ENCODE measurements at regions not wholly inside any gene's neighbourhood (a gene's known extent, or its start where the extent isn't known, plus 50 kb on each side); places are given as distances from the start of the nearest gene placed in this dataset.

DNA sequence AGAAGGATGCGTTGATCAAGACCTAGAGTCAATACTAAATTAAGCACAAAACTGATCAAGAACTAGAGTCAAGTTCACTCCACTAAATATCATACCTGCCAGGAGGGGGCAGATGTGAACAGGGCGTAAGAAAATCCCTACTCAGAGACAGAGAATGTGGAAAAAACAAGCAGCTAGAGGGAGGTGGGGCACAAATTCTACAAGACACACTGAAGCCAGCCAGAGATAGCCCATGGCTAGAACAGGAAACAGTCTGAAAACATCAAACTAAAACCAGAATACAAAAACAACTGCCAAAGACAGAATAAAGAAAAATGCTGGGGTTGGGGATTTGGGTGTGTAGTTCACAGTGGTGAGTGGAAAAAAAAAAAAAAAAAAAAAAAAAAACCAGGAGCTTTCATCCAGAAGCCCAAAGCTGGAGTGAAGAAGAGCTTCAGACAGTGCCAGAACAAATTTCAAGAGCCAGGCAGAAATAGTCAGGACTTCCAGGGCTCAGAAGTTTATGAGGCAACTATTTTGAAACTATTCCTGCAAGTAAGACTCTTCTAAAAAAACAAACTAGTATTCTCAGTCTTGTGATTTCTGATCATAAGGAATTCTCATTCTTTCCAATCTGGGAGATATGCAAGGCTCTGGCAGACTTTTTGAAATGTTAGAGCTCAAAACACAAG lies 118.3 kb downstream of the CCDC71L start:
- TF ChIP-seq CTCF (IDR thresholded peaks at IDR 0.05; ENCODE audit: insufficient read depth, low read depth, low read length) = peak; percentile 64
- ChIA-PET CTCF (interaction anchor here (0.6 to 4.3 kb wide), 28 partner anchors 11 to 366 kb away, joined by 3 to 53 read pairs (median 5); partner anchors contain the start of gene CCDC71L), POLR2A (interaction anchor here (0.6 to 1.5 kb wide), 6 partner anchors 58 to 627 kb away, joined by 4 to 20 read pairs (median 6); partner anchors contain the start of gene CCDC71L)
- H3K4me3 ChIP-seq (ENCODE audit: low read depth, low read length) = no peak overlapping the region
- peak; percentile 69 for DNase-seq (ENCODE audit: low read depth)
- H3K27me3 ChIP-seq (ENCODE audit: control insufficient read depth, insufficient read depth, low read length) = no peaks in the 10 kb centered on the region
- no peaks in the 10 kb centered on the region for H3K36me3 ChIP-seq (ENCODE audit: control insufficient read depth, insufficient read depth, low read length)

DNA sequence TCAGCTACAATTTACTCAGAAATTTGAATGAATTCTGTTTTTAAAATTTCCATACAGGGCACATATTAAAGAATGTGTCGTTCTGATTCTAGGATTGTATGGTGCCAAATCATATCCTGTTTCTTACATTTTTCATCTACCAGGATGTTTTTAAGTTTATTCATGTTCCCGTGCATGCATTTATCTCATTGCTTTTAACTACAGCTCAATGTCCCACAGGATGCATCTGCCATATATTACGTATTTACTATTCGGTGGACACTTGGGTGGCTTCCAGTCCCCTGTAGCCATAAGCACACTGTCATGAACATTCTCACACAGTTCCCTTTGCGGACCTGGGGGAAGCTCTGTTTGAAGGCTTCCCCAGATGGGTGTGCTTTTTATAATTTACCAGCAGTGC lies 122.3 kb downstream of the CCDC71L start:
- DNase-seq (ENCODE audit: low read depth) = no peak
- CTCF ChIA-PET = interaction anchor here (1.0 to 2.8 kb wide), 2 partner anchors 76 to 121 kb away, joined by 3 to 18 read pairs; partner anchors contain the start of gene CCDC71L
- Histone ChIP-seq H3K27me3 (ENCODE audit: control insufficient read depth, insufficient read depth, low read length) (no peaks in the 10 kb centered on the region), H3K36me3 (ENCODE audit: control insufficient read depth, insufficient read depth, low read length) (no peaks in the 10 kb centered on the region), H3K4me3 (ENCODE audit: low read depth, low read length) (no peak overlapping the region)
- TF ChIP-seq CTCF (IDR thresholded peaks at IDR 0.05; ENCODE audit: insufficient read depth, low read depth, low read length) = no peak
- POLR2A ChIA-PET = no interaction called here

DNA sequence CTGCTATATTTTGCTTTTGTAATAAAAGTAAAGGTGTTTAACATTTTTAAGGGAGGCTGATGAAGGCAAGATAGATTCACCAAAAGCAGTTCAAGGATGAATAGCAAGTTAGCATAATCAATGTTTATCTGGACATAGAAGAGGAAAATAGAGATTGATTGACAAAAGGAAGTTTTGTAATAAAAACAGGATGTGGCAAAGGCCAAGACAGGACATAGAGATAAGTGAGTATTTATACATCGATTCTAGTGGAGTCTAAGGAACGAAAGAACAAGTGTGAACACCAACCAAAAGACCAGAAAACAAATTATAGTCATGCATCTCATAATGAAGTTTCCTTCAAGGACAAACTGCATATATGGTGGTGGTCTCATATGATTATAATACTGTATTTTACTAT lies 123.8 kb downstream of the CCDC71L start:
- Histone ChIP-seq H3K27me3 (ENCODE audit: control insufficient read depth, insufficient read depth, low read length) (no peaks in the 10 kb centered on the region), H3K4me3 (ENCODE audit: low read depth, low read length) (no peak overlapping the region), H3K36me3 (ENCODE audit: control insufficient read depth, insufficient read depth, low read length) (no peaks in the 10 kb centered on the region)
- CTCF ChIA-PET = no interaction called here
- no peak for TF ChIP-seq CTCF (IDR thresholded peaks at IDR 0.05; ENCODE audit: insufficient read depth, low read depth, low read length)
- POLR2A ChIA-PET = no interaction called here
- DNase-seq (ENCODE audit: low read depth) = no peak

DNA sequence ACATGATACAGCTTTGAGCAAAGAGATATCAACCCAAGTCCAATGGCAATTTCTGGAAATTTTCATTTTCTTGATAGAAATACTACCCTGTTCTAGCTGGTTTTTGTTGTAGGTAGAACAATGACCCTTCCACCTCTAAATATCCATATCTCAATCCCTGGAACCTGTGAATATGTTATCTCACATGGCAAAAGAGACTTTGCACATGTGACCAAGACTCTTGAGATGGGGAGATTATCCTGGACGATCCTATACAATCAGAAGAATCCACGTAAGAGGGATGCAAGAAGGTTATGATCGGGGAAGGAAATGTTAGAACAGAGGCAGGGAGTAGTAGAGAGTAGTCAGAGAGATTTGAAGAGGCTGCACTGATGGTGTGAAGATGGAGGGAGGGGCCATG lies 124.9 kb downstream of the CCDC71L start:
- ChIA-PET CTCF (interaction anchor here (0.7 to 1.0 kb wide), 3 partner anchors 200 to 359 kb away, joined by 3 to 4 read pairs (median 3); no protein-coding TSS in a partner anchor), POLR2A (no interaction called here)
- no peak for TF ChIP-seq CTCF (IDR thresholded peaks at IDR 0.05; ENCODE audit: insufficient read depth, low read depth, low read length)

DNA sequence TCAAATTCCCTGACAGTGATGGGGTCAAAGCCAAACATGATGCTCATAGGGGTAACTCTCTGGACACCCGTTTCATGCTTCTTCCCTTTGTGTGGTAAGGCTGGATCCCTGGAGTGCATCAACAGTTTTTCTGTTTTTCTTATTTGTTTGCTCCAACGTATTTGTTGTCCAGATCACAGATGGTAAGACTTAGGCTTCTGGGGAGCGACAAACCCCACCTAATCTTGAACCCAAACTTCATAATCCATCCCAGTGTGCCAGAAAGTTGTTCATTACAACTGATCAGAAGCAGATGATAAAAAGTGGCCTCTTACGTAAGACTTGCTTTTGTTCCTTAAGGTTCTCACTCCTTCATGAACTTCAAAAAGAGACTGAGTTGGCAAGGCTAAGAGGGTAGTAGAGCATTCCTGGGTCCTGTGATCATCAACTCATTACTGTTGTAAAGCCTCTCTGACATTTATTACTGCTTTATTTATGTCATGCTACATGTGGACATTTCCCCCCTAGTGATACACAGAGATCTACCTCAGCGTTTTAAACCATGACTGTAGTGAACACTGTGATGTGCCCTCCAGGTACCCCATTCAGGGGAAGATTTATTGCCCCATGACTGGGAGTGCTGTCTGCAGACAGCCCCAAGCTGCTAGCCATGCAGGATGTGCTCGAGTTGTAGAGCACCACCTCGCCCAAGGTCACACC lies 125.6 kb downstream of the CCDC71L start:
- POLR2A ChIA-PET = no interaction called here
- no peak for TF ChIP-seq CTCF (IDR thresholded peaks at IDR 0.05; ENCODE audit: insufficient read depth, low read depth, low read length)
- no peak overlapping the region for H3K4me3 ChIP-seq (ENCODE audit: low read depth, low read length)
- H3K36me3 ChIP-seq (ENCODE audit: control insufficient read depth, insufficient read depth, low read length) = no peaks in the 10 kb centered on the region
- CTCF ChIA-PET = interaction anchor here (0.6 to 1.2 kb wide), 4 partner anchors 10 to 243 kb away, joined by 3 to 5 read pairs (median 3); no protein-coding TSS in a partner anchor
- peak; percentile 69 for DNase-seq (ENCODE audit: low read depth)
- no peaks in the 10 kb centered on the region for H3K27me3 ChIP-seq (ENCODE audit: control insufficient read depth, insufficient read depth, low read length)

More for the DNA sequence above, 124.9 kb downstream of the CCDC71L start:
- no peak for DNase-seq (ENCODE audit: low read depth)
- no peaks in the 10 kb centered on the region for H3K36me3 ChIP-seq (ENCODE audit: control insufficient read depth, insufficient read depth, low read length)
- H3K4me3 ChIP-seq (ENCODE audit: low read depth, low read length) = no peak overlapping the region
- no peaks in the 10 kb centered on the region for H3K27me3 ChIP-seq (ENCODE audit: control insufficient read depth, insufficient read depth, low read length)
